HEK293T (cell line): ENCODE measurements at regions not wholly inside any gene's neighbourhood (a gene's known extent, or its start where the extent isn't known, plus 50 kb on each side); places are given as distances from the start of the nearest gene placed in this dataset.

Experiments used
- BHLHE40 ChIP-seq: fragments of 450-650 bp; IDR thresholded peaks from 2 replicates; pipeline ENCODE4 v1.6.1; 2016; ENCODE audit warnings: mild to moderate bottlenecking, moderate library complexity, borderline replicate concordance
- CTBP1 ChIP-seq: fragments of 450-650 bp; IDR thresholded peaks from 2 replicates; pipeline ENCODE4 v1.6.1; 2016; ENCODE audit warnings: borderline replicate concordance
- FOXA1 ChIP-seq: fragments of 450-650 bp; IDR thresholded peaks from 2 replicates; pipeline ENCODE4 v1.6.1; 2016; ENCODE audit warnings: mild to moderate bottlenecking
- FOXM1 ChIP-seq: fragments of 450-650 bp; IDR thresholded peaks from 2 replicates; pipeline ENCODE4 v1.6.1; 2017; ENCODE audit warnings: mild to moderate bottlenecking, borderline replicate concordance
- HDGF ChIP-seq: fragments of 450-650 bp; IDR thresholded peaks from 2 replicates; pipeline ENCODE4 v1.6.1; 2017; ENCODE audit warnings: antibody characterized with exemption, borderline replicate concordance
- NFRKB ChIP-seq: fragments of 450-650 bp; IDR thresholded peaks from 2 replicates; pipeline ENCODE4 v1.6.1; 2016; ENCODE audit warnings: mild to moderate bottlenecking, moderate library complexity
- PKNOX1 ChIP-seq: fragments of 450-650 bp; IDR thresholded peaks from 2 replicates; pipeline ENCODE4 v1.6.1; 2016
- SP1 ChIP-seq: fragments of 450-650 bp; IDR thresholded peaks from 2 replicates; pipeline ENCODE4 v1.6.1; 2017
- SUZ12 ChIP-seq: fragments of 450-650 bp; IDR thresholded peaks from 2 replicates; pipeline ENCODE4 v1.6.1; 2016; ENCODE audit warnings: mild to moderate bottlenecking
- ZNF384 ChIP-seq: fragments of 450-650 bp; IDR thresholded peaks from 2 replicates; pipeline ENCODE4 v1.6.1; 2016

GRCh38 chr3:23062582-23062981 lies 140.5 kb upstream of the UBE2E2 start:
- TF ChIP-seq FOXA1 = no peak
- no peak for TF ChIP-seq ZNF384
- no peak for TF ChIP-seq PKNOX1
- no peak for TF ChIP-seq BHLHE40
- no peak for TF ChIP-seq SP1
- no peak for TF ChIP-seq SUZ12
- TF ChIP-seq CTBP1 = no peak
- TF ChIP-seq FOXM1 = no peak
- no peak for TF ChIP-seq HDGF
- TF ChIP-seq NFRKB = no peak
